Transverse colon (tissue), 4 donors: ENCODE measurements at regions not wholly inside any gene's neighbourhood (a gene's known extent, or its start where the extent isn't known, plus 50 kb on each side); places are given as distances from the start of the nearest gene placed in this dataset.

Source experiments
- DNase-seq: peaks from one replicate; pipeline ENCODE4 v3.0.0-alpha.2; 2019
- H3K27ac ChIP-seq, 4 donors: fragments of 200-600 bp; sonication (generic); 2 replicates each; pipeline ENCODE4 v1.5.1; 2016 to 2018; ENCODE audit warnings: inconsistent platforms in 4 of 4
- H3K27me3 ChIP-seq: fragments of 200-600 bp; sonication (generic); 2 replicates; pipeline ENCODE4 v1.5.1; 2017; ENCODE audit warnings: inconsistent platforms
- H3K36me3 ChIP-seq, 4 donors: fragments of 200-600 bp; sonication (generic); 2 replicates each; pipeline ENCODE4 v1.5.1; 2017 to 2019; ENCODE audit warnings: inconsistent platforms in 4 of 4
- H3K4me1 ChIP-seq, 4 donors: fragments of 200-600 bp; sonication (generic); 2 replicates each; pipeline ENCODE4 v1.5.1; 2017 to 2020; ENCODE audit warnings: inconsistent platforms in 4 of 4
- H3K4me3 ChIP-seq, 4 donors: fragments of 200-600 bp; sonication (generic); 1 replicate in 1 of 4; 2 replicates in 3 of 4; pipeline versions ENCODE4 v1.5.1 to v1.6.1; 2017 to 2019; ENCODE audit warnings: inconsistent platforms in 4 of 4
- H3K9me3 ChIP-seq, 2 donors: fragments of 200-600 bp; sonication (generic); 2 replicates each; pipeline ENCODE4 v1.5.1; 2017 to 2019; ENCODE audit warnings: inconsistent platforms in 2 of 2
- CTCF ChIP-seq, 5 experiments: fragments of 200-600 bp in 3 of 5; fragments of 450-650 bp in 2 of 5; sonication (generic) in 3 of 5; IDR thresholded peaks; 1 replicate in 2 of 5; 2 replicates in 3 of 5; pipeline ENCODE4 v1.5.1; 2016 to 2017; ENCODE audit warnings: antibody characterized with exemption in 5 of 5, inconsistent platforms in 3 of 5, mild to moderate bottlenecking in 2 of 5, moderate library complexity in 1 of 5
- EP300 ChIP-seq: sonication (generic); formaldehyde crosslinking; IDR thresholded peaks from one replicate; pipeline ENCODE4 v1.6.1; 2017; ENCODE audit warnings: antibody characterized with exemption, low read depth
- POLR2A ChIP-seq: fragments of 450-650 bp; IDR thresholded peaks from one replicate; pipeline ENCODE4 v1.6.1; 2016; ENCODE audit warnings: antibody characterized with exemption, mild to moderate bottlenecking, moderate library complexity
- POLR2AphosphoS5 ChIP-seq, 3 donors: sonication (generic); formaldehyde crosslinking; IDR thresholded peaks; one replicate each; pipeline ENCODE4 v1.6.1; 2016; ENCODE audit warnings: antibody characterized with exemption in 3 of 3
- WGBS, 2 donors: methylation state at CpG; one replicate each; pipeline ENCODE4 v1.1.5; 2018; ENCODE audit warnings: low coverage in 1 of 2; 5-methylcytosine and 5-hydroxymethylcytosine counted together
- in situ Hi-C, 4 donors: fragments of 200-750 bp; cut with MboI; loops; one replicate each; pipeline versions ENCODE4 v1.15.0 to v1.15.1; 2017; ENCODE audit warnings: low sequenced_read_pairs in 3 of 4, low pct_ligation_motif_present in 1 of 4, low pct_unique_long_range_greater_than_20kb in 1 of 4
- intact Hi-C: fragments of 100-400 bp; cut with DNase I; formaldehyde crosslinking; loops from one replicate; pipeline ENCODE4 v1.15.1; 2023; ENCODE audit warnings: low total_unique reads

GRCh38 chr2:106339609-106340008 is 128.6 kb downstream of the RGPD3 start:
- in situ Hi-C loops (no loop called here), intact Hi-C loops (no loop called here)
- Histone ChIP-seq H3K36me3 (no peaks in the 10 kb centered on the region), H3K27me3 (peaks cover 24% of the 10 kb centered on the region), H3K9me3 (no peaks in the 10 kb centered on the region), H3K4me3 (no peak overlapping the region), H3K27ac (no peak overlapping the region), H3K4me1 (peaks cover 0 to 11% (median 4%) of the 10 kb centered on the region in 4 donors)
- TF ChIP-seq POLR2AphosphoS5 (IDR thresholded peaks at IDR 0.05), result no peak
- no peak for TF ChIP-seq POLR2A
- no peak for TF ChIP-seq EP300
- TF ChIP-seq CTCF (IDR thresholded peaks at IDR 0.05), result no peak
- 38 to 72% methylated on average over 3 of the region's 3 CpGs for WGBS, 2 donors
- no peak for DNase-seq

GRCh38 chr2:106339132-106339531 is 129.1 kb downstream of the RGPD3 start:
- in situ Hi-C loops, result no loop called here
- peaks cover 24% of the 10 kb centered on the region for H3K27me3 ChIP-seq
- WGBS, 2 donors, result 78 to 88% methylated on average over 4 to 5 of the region's 5 CpGs
- H3K4me3 ChIP-seq, result no peak overlapping the region
- H3K4me1 ChIP-seq, result peaks cover 0 to 11% (median 4%) of the 10 kb centered on the region in 4 donors
- DNase-seq, result no peak
- no peak for TF ChIP-seq EP300
- TF ChIP-seq POLR2AphosphoS5 (IDR thresholded peaks at IDR 0.05), result no peak
- no peak for TF ChIP-seq CTCF (IDR thresholded peaks at IDR 0.05)
- no peaks in the 10 kb centered on the region for H3K36me3 ChIP-seq
- no peaks in the 10 kb centered on the region for H3K9me3 ChIP-seq
- H3K27ac ChIP-seq, result no peak overlapping the region
- intact Hi-C loops, result no loop called here

DNA sequence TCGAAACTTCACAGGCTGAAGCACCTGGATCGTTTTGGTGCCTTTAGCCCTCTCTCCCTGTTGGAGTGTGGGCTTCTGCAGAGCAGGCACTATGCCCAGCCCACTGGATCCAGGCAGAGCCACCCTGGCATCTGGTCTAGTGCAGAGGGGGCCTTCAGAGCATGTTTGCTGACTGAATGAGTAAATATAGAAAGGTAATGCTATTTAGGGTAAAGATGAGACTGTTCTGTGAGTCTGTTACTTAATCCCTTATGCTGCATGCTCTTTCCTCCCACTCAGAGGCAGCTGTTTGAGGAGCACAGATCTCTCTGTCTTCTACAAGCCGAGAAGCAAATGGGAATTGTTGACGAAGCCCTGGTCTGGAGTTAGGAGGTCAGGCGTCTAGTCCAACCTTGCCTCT is 130.2 kb downstream of the RGPD3 start:
- DNase-seq, result no peak
- H3K27ac ChIP-seq, result no peak overlapping the region
- no peaks in the 10 kb centered on the region for H3K9me3 ChIP-seq
- in situ Hi-C loops, result no loop called here
- no peak overlapping the region for H3K4me3 ChIP-seq
- 81% methylated on average over 5 of the region's 5 CpGs; no CpG with 5 or more reads in 1 of the 2 donors for WGBS, 2 donors
- intact Hi-C loops, result no loop called here
- peaks cover 0 to 7% (median 3%) of the 10 kb centered on the region in 4 donors for H3K4me1 ChIP-seq
- TF ChIP-seq POLR2AphosphoS5 (IDR thresholded peaks at IDR 0.05) (no peak), POLR2A (no peak), EP300 (no peak), CTCF (IDR thresholded peaks at IDR 0.05) (no peak)
- H3K27me3 ChIP-seq, result peaks cover 24% of the 10 kb centered on the region
- no peaks in the 10 kb centered on the region for H3K36me3 ChIP-seq

DNA sequence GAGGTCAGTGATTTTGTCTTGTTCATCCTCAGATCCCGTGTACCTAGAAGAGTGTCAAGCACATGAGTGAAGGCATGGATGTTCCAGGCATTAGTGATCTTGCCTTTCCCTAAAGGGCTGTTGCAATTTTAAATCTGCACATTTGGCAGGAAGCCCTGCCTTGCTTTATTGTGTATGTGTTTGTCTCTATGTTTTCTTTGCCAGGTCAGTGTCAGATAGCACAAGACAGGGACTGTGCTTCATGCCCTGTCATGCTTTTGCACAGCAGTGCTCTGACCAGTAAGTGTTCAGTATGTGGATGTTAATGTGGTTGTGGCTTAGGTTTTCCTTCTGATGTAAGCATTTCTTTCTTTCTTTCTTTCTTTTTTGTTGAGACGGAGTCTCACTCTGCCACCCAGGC is 131.5 kb downstream of the RGPD3 start:
- no peak for DNase-seq
- peaks cover 23% of the 10 kb centered on the region for H3K27me3 ChIP-seq
- TF ChIP-seq EP300 (no peak), CTCF (IDR thresholded peaks at IDR 0.05) (no peak), POLR2A (no peak), POLR2AphosphoS5 (IDR thresholded peaks at IDR 0.05) (no peak)
- WGBS, 2 donors, result 40 to 76% methylated on average over 1 to 2 of the region's 2 CpGs
- in situ Hi-C loops, result no loop called here
- H3K4me1 ChIP-seq, result no peaks in the 10 kb centered on the region
- H3K36me3 ChIP-seq, result no peaks in the 10 kb centered on the region
- no peaks in the 10 kb centered on the region for H3K9me3 ChIP-seq
- H3K4me3 ChIP-seq, result no peak overlapping the region
- intact Hi-C loops, result no loop called here
- no peak overlapping the region for H3K27ac ChIP-seq
